CD14-positive monocyte (primary cell): ENCODE measurements at regions not wholly inside any gene's neighbourhood (a gene's known extent, or its start where the extent isn't known, plus 50 kb on each side); places are given as distances from the start of the nearest gene placed in this dataset. TPM values are rescaled to one million over a fixed set of nuclear protein-coding genes. Genes with fewer than 3 reads are reported as not detected.

ENCODE experiments used
- DNase-seq, 3 donors: peaks; one replicate each; pipeline ENCODE4 v3.0.0-alpha.2; 2011 to 2022
- H2AFZ ChIP-seq: 2 replicates; pipeline ENCODE4 v1.6.0; 2012; ENCODE audit warnings: mild to moderate bottlenecking, low read depth, low read length, inconsistent platforms; ENCODE audit not compliant: insufficient read depth, poor library complexity, severe bottlenecking
- H3K27ac ChIP-seq, 2 donors: 1 replicate in 1 of 2; 2 replicates in 1 of 2; pipeline ENCODE4 v1.5.1; 2012 to 2013; ENCODE audit warnings: low read length in 2 of 2, control low read depth in 1 of 2, inconsistent platforms in 1 of 2, low read depth in 1 of 2, mild to moderate bottlenecking in 1 of 2
- H3K27me3 ChIP-seq, 2 donors: one replicate each; pipeline versions ENCODE4 v1.6.0 to v1.6.1; 2011 to 2013; ENCODE audit warnings: low read length in 2 of 2; ENCODE audit not compliant: control insufficient read depth in 2 of 2, insufficient read depth in 2 of 2
- H3K36me3 ChIP-seq, 2 donors: replicated peaks in 1 of 2; 1 replicate in 1 of 2; 2 replicates in 1 of 2; pipeline versions ENCODE4 v1.5.1 to v1.6.1; 2012 to 2013; ENCODE audit warnings: low read length in 2 of 2, control low read depth in 1 of 2, inconsistent platforms in 1 of 2, mild to moderate bottlenecking in 1 of 2; ENCODE audit not compliant: insufficient read depth in 2 of 2, control insufficient read depth in 1 of 2
- H3K4me1 ChIP-seq, 2 donors: 1 replicate in 1 of 2; 2 replicates in 1 of 2; pipeline versions ENCODE4 v1.5.1 to v1.6.1; 2012 to 2013; ENCODE audit warnings: low read length in 2 of 2, control low read depth in 1 of 2, inconsistent platforms in 1 of 2, mild to moderate bottlenecking in 1 of 2, moderate library complexity in 1 of 2; ENCODE audit not compliant: insufficient read depth in 2 of 2, control insufficient read depth in 1 of 2
- H3K4me2 ChIP-seq: replicated peaks from 2 replicates; pipeline ENCODE3; 2012; ENCODE audit warnings: low read length, moderate library complexity, mild to moderate bottlenecking; ENCODE audit not compliant: poor library complexity, severe bottlenecking; ENCODE audit errors: extremely low read depth
- H3K4me3 ChIP-seq, 3 experiments: fragments of 200-600 bp in 1 of 3; sonication (generic) in 1 of 3; replicated peaks in 1 of 3; 1 replicate in 2 of 3; 2 replicates in 1 of 3; pipeline ENCODE4 v1.5.1; 2011 to 2013; ENCODE audit warnings: low read length in 3 of 3, mild to moderate bottlenecking in 3 of 3, control low read depth in 2 of 3, low read depth in 2 of 3, inconsistent platforms in 1 of 3, moderate library complexity in 1 of 3
- H3K79me2 ChIP-seq: 2 replicates; pipeline ENCODE4 v1.6.0; 2012; ENCODE audit warnings: mild to moderate bottlenecking, control low read depth, inconsistent platforms, low read length, moderate library complexity; ENCODE audit not compliant: insufficient read depth
- H3K9ac ChIP-seq: 2 replicates; pipeline ENCODE4 v1.6.0; 2017; ENCODE audit warnings: low read length, mild to moderate bottlenecking; ENCODE audit not compliant: insufficient read depth, poor library complexity, severe bottlenecking
- H3K9me3 ChIP-seq, 2 donors: replicated peaks in 1 of 2; 1 replicate in 1 of 2; 2 replicates in 1 of 2; pipeline versions ENCODE4 v1.5.1 to v1.6.1; 2012 to 2013; ENCODE audit warnings: low read length in 2 of 2, control low read depth in 1 of 2; ENCODE audit not compliant: control insufficient read depth in 1 of 2, insufficient read depth in 1 of 2
- H4K20me1 ChIP-seq: 2 replicates; pipeline ENCODE4 v1.6.0; 2012; ENCODE audit warnings: mild to moderate bottlenecking, low read length, control low read depth, moderate library complexity; ENCODE audit not compliant: insufficient read depth
- H3K27ac Mint-ChIP-seq, 7 donors: one replicate each; pipeline ENCODE4 v1.8.0; 2020; ENCODE audit warnings: mild to moderate bottlenecking in 7 of 7, mixed read lengths in 7 of 7, moderate library complexity in 6 of 7, inconsistent platforms in 2 of 7
- H3K27me3 Mint-ChIP-seq, 3 donors: one replicate each; pipeline ENCODE4 v1.8.0; 2021 to 2022; ENCODE audit warnings: low read depth in 3 of 3, mild to moderate bottlenecking in 3 of 3, mixed read lengths in 3 of 3, moderate library complexity in 3 of 3, inconsistent platforms in 1 of 3
- H3K36me3 Mint-ChIP-seq, 2 donors: one replicate each; pipeline ENCODE4 v1.8.0; 2020; ENCODE audit warnings: mixed read lengths in 2 of 2, inconsistent platforms in 1 of 2, mild to moderate bottlenecking in 1 of 2
- H3K4me1 Mint-ChIP-seq: one replicate; pipeline ENCODE4 v1.8.0; 2020; ENCODE audit warnings: mild to moderate bottlenecking, mixed read lengths
- H3K4me3 Mint-ChIP-seq, 2 donors: one replicate each; pipeline ENCODE4 v1.8.0; 2020; ENCODE audit warnings: mild to moderate bottlenecking in 2 of 2, mixed read lengths in 2 of 2, moderate library complexity in 1 of 2
- H3K9me3 Mint-ChIP-seq, 7 donors: one replicate each; pipeline ENCODE4 v1.8.0; 2020 to 2022; ENCODE audit warnings: mixed read lengths in 7 of 7, mild to moderate bottlenecking in 6 of 7, moderate library complexity in 6 of 7, inconsistent platforms in 2 of 7
- WGBS: methylation state at CpG from one replicate; pipeline ENCODE4 v1.1.5; 2013; ENCODE audit warnings: missing lambda C conversion rate; ENCODE audit not compliant: insufficient coverage; 5-methylcytosine and 5-hydroxymethylcytosine counted together
- intact Hi-C, 2 donors: fragments of 100-400 bp; cut with micrococcal nuclease; formaldehyde crosslinking; loops; one replicate each; pipeline versions ENCODE4 v1.15.0 to v1.15.1; 2023
- small RNA-seq: library from RNA; depleted of rRNA; stranded (forward); fragments of <200 nt; gene quantifications from one replicate; pipeline ENCODE3, GENCODE V24; 2012; ENCODE audit warnings: low read depth; ENCODE audit not compliant: insufficient read length
- TF ChIP-seq, protein P1 (sequence below): fragments of 200-600 bp; IDR thresholded peaks from one replicate; pipeline ENCODE4 v1.8.0; 2022; ENCODE audit warnings: antibody characterized with exemption, mild to moderate bottlenecking

DNA sequence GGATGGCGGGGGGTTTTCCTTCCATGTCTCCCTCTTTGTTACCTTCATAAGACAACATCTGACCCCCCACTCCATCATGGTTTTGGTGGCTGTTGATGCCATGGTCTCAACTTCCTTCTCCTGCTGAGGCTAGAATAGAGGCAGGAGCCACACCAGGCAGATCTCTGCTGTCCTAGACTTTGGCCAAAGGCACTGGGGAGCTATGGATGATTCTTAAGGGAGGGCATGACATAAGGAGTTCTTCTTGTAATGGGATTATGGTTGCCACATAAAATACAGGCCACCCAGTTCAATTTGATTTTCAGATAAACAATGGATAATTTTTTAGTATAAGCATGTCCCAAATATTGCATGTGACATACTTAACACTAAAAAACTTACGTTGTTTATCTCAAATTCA is 52.2 kb upstream of the IER5L start:
- peaks cover 0 to 8% (median 0%) of the 10 kb centered on the region in 3 donors for H3K27me3 Mint-ChIP-seq
- Histone ChIP-seq H3K27me3 (no peaks in the 10 kb centered on the region), H3K79me2 (no peaks in the 10 kb centered on the region), H3K4me3 (no peak overlapping the region), H3K4me1 (peaks cover 6 to 7% of the 10 kb centered on the region in 2 donors), H3K4me2 (no peak overlapping the region), H3K9me3 (peaks cover 0 to 14% of the 10 kb centered on the region in 2 donors), H2AFZ (no peak overlapping the region), H3K36me3 (no peaks in the 10 kb centered on the region), H4K20me1 (no peaks in the 10 kb centered on the region), H3K9ac (no peak overlapping the region), H3K27ac (no peak overlapping the region)
- H3K36me3 Mint-ChIP-seq, result no peaks in the 10 kb centered on the region
- intact Hi-C loops, result no loop called here
- no CpG with 5 or more reads among the region's 2 CpGs for WGBS
- peaks cover 7% of the 10 kb centered on the region for H3K4me1 Mint-ChIP-seq
- no peak overlapping the region for H3K4me3 Mint-ChIP-seq
- H3K27ac Mint-ChIP-seq, result no peak overlapping the region
- DNase-seq, result no peak
- TF ChIP-seq, protein P1, sequence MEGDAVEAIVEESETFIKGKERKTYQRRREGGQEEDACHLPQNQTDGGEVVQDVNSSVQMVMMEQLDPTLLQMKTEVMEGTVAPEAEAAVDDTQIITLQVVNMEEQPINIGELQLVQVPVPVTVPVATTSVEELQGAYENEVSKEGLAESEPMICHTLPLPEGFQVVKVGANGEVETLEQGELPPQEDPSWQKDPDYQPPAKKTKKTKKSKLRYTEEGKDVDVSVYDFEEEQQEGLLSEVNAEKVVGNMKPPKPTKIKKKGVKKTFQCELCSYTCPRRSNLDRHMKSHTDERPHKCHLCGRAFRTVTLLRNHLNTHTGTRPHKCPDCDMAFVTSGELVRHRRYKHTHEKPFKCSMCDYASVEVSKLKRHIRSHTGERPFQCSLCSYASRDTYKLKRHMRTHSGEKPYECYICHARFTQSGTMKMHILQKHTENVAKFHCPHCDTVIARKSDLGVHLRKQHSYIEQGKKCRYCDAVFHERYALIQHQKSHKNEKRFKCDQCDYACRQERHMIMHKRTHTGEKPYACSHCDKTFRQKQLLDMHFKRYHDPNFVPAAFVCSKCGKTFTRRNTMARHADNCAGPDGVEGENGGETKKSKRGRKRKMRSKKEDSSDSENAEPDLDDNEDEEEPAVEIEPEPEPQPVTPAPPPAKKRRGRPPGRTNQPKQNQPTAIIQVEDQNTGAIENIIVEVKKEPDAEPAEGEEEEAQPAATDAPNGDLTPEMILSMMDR, result no peak
- H3K9me3 Mint-ChIP-seq, result peaks cover 4 to 14% (median 9%) of the 10 kb centered on the region in 7 donors

Small RNAs in the stretch of these regions (small RNA-seq; reads per million reads assigned to genes)
- not detected for gene AL353803.5
- gene RN7SL159P, result not detected
